Erythroblast (primary cell): ENCODE measurements at regions not wholly inside any gene's neighbourhood (a gene's known extent, or its start where the extent isn't known, plus 50 kb on each side); places are given as distances from the start of the nearest gene placed in this dataset.
A peak's percentile ranks its signal among the peaks of the same experiment; 100 is the strongest.

Experiments
- DNase-seq, 2 experiments: peaks; one replicate each; lab custom pipeline; 2025; lab: John Stamatoyannopoulos, UW
- GATA1 ChIP-seq: IDR thresholded peaks from 2 replicates; pipeline ENCODE4 v1.6.1; 2011; ENCODE audit warnings: low read depth, mild to moderate bottlenecking, control low read depth, low read length, moderate library complexity
- POLR2A ChIP-seq: IDR thresholded peaks from 2 replicates; pipeline ENCODE4 v1.6.1; 2011; ENCODE audit warnings: mild to moderate bottlenecking, low read length

DNA sequence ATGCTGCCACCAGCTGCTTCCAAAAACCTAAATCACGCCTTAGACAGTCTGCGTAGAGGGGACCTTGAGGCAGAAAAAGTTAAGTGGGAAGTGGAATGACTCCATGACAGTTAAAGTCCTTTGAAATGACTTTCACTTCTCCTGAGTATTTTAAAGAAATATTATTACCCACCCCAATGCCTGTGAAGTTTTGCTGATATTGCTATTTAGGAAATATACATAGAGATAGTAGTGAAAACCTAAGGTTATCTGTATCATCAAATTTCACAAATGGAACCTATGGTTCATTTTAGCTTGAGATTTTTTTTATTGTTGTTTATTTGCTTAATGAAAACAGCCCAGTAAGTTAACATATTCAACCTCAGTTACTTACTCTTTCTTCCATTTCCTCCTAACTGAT, 182.1 kb upstream of the FBXL4 start:
- TF ChIP-seq POLR2A (no peak), GATA1 (no peak)
- no peak for DNase-seq

DNA sequence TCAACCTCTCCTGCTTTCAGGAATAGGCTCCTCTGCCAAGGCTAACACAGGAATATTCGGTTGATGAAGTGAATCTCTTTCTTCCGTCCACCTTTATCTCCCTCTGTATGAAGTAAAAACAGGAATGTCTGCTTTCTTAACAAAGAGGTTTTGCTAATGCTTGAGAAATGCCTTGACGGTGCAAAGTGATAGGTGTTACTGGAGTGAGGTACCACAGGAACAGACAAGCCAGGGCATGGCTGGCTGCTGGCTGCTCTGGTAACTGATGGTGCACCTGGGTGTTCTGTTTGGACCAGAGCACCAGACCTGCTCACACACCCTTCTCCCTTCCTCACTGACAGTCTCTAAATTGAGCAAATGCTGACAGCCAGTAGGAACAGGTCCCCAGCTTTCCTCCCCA, 174.0 kb upstream of the FBXL4 start:
- no peak for TF ChIP-seq POLR2A
- no peak for TF ChIP-seq GATA1
- no peak for DNase-seq

DNA sequence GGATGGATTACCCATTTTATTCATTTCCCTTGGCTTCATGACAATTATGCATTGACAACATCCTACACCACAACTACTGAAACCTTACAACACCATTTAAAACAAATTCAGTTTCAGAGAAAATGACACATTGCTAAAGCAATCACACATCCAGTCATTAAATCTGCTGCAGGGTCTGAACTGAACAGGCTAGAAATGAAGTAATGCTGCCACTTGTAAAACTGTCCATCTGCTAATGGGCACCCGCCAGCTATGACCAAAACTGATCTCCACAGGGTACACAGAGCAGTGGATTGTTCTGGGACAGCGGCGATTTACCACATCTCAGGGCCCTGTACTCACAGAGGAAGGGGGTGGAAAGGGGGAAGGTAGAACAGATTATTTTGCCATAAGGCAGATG, 172.9 kb upstream of the FBXL4 start:
- TF ChIP-seq POLR2A: no peak
- no peak for TF ChIP-seq GATA1

GRCh38 chr6:99119109-99120031, 171.6 kb upstream of the FBXL4 start:
- peak; percentile 27 to 57 for DNase-seq
- TF ChIP-seq POLR2A (no peak), GATA1 (no peak)

More for the DNA sequence above, 172.9 kb upstream of the FBXL4 start:
- DNase-seq: no peak

DNA sequence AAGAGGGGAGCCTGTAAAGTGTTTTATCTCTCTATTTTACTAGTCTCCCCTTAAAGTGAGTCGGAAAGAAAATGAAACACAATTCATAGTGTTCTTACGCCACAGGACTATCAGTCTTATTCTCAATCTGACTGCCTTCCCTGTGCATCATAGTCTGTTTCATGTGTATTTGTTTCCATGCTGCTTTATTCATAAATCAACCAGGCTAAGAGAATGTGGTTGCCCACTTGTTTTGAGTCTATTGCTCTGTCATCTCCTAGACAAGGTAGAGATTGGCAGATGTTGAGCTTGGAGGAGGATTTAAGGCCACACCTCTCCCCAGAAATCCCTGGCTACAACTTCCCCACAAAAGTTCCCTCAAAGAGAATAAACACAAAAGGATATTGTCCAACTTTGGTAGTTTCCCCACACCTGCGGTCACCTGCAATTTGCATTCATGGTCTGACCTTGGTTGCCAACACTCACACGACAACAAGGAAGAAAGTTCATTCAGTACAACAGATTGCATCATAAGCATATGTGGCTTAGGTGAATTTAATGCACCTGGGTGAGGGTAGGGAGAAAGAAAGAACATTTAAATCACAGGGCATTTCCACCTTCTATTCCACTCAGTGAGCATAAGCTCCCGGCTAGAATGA, 167.1 kb upstream of the FBXL4 start:
- TF ChIP-seq POLR2A (no peak), GATA1 (no peak)
- DNase-seq: no peak

DNA sequence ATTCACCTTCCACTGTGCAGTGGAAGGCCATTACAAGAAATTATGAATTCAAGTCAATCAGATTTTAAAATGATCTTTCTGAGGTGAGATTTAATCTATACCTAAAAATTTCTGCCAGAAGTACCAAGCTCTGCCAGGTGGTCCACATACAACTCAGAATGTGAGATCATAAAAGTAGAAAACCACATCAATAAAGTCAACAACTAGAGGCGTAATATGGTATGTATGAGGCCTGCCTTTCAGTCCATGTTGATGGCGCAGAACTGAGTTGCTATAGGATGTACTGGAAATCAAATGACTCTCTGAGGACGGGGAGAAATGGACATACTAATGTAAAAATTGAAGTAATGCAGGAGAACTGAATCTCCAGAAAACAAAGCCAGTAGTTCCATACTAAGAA, 163.8 kb upstream of the FBXL4 start:
- TF ChIP-seq POLR2A (no peak), GATA1 (no peak)
- no peak for DNase-seq

- no peak for TF ChIP-seq GATA1
- no peak for TF ChIP-seq POLR2A
- no peak for DNase-seq
These were observed 162.3 kb upstream of the FBXL4 start for GRCh38 chr6:99110029-99110428.

GRCh38 chr6:99104218-99104617, 156.5 kb upstream of the FBXL4 start:
- no peak for TF ChIP-seq GATA1
- no peak for TF ChIP-seq POLR2A

DNA sequence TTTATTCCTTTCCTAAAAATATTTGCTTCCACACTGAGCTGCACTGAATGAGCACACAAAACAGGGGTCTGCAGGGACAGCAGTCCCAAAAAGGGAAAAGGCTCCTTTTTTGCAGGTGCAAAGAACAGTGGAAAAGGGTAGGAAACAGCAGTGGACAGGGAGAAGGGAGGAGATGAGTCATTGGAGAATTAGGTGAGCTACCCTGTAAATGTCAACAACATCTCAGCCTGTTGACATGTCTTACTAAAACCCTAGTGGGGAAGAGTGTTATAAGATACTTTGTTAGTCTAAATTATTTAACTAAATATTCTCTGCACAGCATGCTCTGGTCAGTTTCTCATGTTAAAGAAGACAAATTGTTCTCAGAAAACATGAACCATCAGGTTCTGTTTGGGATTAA, 151.5 kb upstream of the FBXL4 start:
- TF ChIP-seq POLR2A (no peak), GATA1 (no peak)
- no peak for DNase-seq

More at GRCh38 chr6:99104218-99104617, 156.5 kb upstream of the FBXL4 start:
- DNase-seq: no peak

- TF ChIP-seq POLR2A (no peak), GATA1 (no peak)
- no peak for DNase-seq
These were observed 148.4 kb upstream of the FBXL4 start for GRCh38 chr6:99096170-99096569.

- DNase-seq: no peak
- TF ChIP-seq POLR2A (no peak), GATA1 (no peak)
These were observed 145.9 kb upstream of the FBXL4 start for GRCh38 chr6:99093456-99094190.

DNA sequence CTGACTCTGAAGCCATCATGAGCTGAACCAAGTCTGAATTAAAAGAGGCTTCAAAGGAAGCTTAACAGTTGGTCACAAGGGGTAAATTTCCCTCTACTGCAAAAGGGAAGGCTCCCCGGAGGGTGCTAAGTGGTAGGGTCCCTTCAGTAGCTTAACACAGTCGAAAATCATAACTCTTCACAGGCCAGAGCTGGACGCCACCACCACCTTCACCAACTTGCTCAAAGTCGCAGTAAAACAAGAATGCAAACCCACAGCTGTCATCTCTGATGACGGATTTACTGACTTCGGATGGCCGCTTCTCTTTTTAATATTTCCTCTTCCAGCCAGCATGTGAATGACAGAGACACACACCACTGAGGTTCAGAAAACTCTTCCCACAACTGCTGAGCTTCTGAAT, 144.7 kb upstream of the FBXL4 start:
- no peak for TF ChIP-seq POLR2A
- TF ChIP-seq GATA1: no peak
- DNase-seq: no peak

- TF ChIP-seq GATA1 (no peak), POLR2A (no peak)
- DNase-seq: no peak
These were observed 144.2 kb upstream of the FBXL4 start for GRCh38 chr6:99091985-99092384.

GRCh38 chr6:99080191-99080590, 132.4 kb upstream of the FBXL4 start:
- no peak for DNase-seq
- TF ChIP-seq POLR2A: no peak
- no peak for TF ChIP-seq GATA1
